ENCODE measurements at regions not wholly inside any gene's neighbourhood (a gene's known extent, or its start where the extent isn't known, plus 50 kb on each side); places are given as distances from the start of the nearest gene placed in this dataset.
"Not testable (repeated sequence)": the region's sequence is repeated elsewhere in the genome, so short reads cannot be mapped to it uniquely, and the experiment has no call there.

DNA sequence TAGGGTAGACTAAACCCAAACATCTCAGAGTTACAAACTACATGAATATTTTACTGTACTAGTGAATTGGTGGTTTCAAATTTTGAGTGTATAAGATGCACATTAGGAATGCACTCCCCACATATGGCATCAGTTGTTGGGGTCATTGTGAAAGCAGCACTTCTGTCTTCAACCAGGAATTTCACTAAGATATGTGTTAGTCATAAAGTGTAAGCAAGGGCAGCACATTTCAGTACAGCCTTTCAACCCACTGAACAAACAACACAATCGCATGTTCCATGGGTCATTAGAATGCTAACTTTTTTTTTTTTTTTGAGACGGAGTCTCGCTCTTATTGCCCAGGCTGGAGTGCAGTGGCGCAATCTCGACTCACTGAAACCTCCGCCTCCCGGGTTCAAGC is 164.1 kb upstream of the MAP2 start:
- TF ChIP-seq, protein P1, sequence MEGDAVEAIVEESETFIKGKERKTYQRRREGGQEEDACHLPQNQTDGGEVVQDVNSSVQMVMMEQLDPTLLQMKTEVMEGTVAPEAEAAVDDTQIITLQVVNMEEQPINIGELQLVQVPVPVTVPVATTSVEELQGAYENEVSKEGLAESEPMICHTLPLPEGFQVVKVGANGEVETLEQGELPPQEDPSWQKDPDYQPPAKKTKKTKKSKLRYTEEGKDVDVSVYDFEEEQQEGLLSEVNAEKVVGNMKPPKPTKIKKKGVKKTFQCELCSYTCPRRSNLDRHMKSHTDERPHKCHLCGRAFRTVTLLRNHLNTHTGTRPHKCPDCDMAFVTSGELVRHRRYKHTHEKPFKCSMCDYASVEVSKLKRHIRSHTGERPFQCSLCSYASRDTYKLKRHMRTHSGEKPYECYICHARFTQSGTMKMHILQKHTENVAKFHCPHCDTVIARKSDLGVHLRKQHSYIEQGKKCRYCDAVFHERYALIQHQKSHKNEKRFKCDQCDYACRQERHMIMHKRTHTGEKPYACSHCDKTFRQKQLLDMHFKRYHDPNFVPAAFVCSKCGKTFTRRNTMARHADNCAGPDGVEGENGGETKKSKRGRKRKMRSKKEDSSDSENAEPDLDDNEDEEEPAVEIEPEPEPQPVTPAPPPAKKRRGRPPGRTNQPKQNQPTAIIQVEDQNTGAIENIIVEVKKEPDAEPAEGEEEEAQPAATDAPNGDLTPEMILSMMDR (IDR thresholded peaks at IDR 0.05; ENCODE audit: low read depth, low read length) = no peak
- H3K4me3 ChIP-seq (ENCODE audit: low read depth, low read length) = no peak overlapping the region

DNA sequence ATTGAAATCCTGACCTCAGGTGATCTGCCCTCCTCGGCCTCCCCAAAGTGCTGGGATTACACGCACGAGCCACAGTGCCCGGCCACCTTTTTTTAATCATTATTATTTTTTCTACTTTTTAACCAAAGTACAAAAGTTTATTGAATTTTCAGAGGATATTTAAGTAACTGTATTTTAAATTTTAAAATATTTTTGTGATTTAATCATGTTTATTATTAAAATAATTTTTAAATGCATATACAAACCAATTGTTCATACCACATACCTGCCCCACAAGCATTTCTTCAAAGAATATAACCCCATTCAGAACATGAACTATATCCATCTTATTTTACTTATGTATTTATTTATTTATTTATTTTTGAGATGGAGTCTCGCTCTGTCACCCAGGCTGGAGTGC is 163.6 kb upstream of the MAP2 start:
- TF ChIP-seq, protein P1 (IDR thresholded peaks at IDR 0.05; ENCODE audit: low read depth, low read length) = no peak
- H3K4me3 ChIP-seq (ENCODE audit: low read depth, low read length) = no peak overlapping the region

DNA sequence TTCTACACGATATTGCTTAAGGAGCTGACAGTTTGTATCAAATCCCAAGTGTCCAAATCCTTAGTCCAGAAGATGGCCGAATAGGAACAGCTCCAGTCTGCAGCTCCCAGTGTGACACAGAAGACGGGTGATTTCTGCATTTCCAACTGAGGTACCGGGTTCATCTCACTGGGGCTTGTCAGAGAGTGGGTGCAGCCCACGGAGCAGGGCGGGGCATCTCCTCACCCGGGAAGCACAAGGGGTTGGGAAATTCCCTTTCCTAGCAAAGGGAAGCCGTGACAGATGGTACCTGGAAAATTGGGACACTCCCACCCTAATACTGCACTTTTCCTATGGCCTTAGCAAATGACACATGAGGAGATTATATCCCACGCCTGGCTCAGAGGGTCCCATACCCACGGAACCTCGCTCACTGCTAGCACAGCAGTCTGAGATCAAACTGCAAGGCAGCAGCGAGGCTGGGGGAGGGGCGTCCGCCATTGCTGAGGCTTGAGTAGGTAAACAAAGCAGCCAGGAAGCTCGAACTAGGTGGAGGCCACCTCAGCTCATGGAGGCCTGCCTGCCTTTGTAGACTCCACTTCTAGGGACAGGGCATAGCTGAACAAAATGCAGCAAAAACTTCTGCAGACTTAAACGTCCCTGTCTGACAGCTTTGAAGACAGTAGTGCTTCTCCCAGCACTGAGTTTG is 162.3 kb upstream of the MAP2 start:
- not testable (repeated sequence) for H3K4me3 ChIP-seq (ENCODE audit: low read depth, low read length)

GRCh38 chr2:209269024-209269423 is 154.8 kb upstream of the MAP2 start:
- TF ChIP-seq, protein P1 (IDR thresholded peaks at IDR 0.05; ENCODE audit: low read depth, low read length) = no peak

DNA sequence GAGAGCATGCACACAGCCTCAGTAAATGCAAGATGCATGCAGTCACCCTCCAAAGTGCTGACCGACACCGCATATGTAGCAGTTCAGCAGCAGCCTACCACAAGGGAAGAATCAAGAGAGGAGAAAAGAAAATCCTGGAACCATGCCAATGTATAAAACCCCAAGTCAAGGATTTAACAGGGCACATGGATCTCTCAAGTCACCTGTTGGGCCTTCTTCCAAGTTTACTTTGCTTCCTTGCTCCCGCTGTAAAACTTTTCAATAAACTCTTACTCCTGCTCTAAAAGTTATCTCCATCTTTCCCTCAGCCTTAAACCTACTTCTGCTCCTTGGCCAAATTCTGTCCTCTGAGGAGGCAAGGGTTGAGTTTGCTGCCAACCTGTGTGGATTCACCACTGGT is 147.8 kb upstream of the MAP2 start:
- TF ChIP-seq, protein P1 (IDR thresholded peaks at IDR 0.05; ENCODE audit: low read depth, low read length) = no peak
- H3K4me3 ChIP-seq (ENCODE audit: low read depth, low read length) = no peak overlapping the region

More at GRCh38 chr2:209269024-209269423, 154.8 kb upstream of the MAP2 start:
- H3K4me3 ChIP-seq (ENCODE audit: low read depth, low read length) = no peak overlapping the region

DNA sequence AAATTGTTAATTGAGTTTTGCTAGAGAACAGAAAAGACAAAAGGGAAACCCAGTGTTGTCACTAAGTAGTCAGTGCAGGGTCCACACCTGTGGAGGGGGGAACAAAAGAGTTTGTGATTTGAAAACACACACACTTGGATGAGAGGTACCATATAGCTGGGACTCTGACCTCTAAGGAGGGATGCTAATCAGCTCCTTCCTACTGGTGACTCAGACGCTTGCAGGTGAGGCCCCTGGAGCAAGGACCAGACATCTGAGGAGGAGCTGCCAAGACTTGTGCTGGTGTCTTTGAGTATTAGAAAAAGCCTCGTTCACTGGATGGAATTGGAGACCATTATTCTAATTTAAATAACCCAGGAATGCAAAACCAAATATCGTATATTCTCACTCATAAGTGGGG is 146.4 kb upstream of the MAP2 start:
- TF ChIP-seq, protein P1 (IDR thresholded peaks at IDR 0.05; ENCODE audit: low read depth, low read length) = no peak

DNA sequence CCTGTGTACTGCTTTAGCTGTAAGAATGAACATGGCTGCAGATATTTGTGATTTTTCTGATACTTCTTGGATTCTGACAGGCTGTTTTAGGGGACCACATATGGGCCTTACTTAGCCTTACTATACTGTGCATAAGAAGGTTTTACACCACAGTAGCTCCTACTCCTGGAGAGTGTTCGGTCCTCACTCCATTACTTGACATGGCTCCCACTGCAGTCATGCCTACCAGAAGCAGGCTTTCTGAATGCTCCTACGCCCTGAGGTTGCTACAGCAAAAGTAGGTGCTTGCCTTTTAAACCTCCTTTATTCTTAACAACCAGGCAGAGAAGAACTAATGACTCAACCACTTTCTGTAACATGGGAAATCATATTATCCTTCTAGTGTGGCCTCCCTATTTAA is 125.2 kb upstream of the MAP2 start:
- TF ChIP-seq, protein P1 (IDR thresholded peaks at IDR 0.05; ENCODE audit: low read depth, low read length) = no peak
- no peak overlapping the region for H3K4me3 ChIP-seq (ENCODE audit: low read depth, low read length)

More for the DNA sequence above, 146.4 kb upstream of the MAP2 start:
- H3K4me3 ChIP-seq (ENCODE audit: low read depth, low read length) = no peak overlapping the region

DNA sequence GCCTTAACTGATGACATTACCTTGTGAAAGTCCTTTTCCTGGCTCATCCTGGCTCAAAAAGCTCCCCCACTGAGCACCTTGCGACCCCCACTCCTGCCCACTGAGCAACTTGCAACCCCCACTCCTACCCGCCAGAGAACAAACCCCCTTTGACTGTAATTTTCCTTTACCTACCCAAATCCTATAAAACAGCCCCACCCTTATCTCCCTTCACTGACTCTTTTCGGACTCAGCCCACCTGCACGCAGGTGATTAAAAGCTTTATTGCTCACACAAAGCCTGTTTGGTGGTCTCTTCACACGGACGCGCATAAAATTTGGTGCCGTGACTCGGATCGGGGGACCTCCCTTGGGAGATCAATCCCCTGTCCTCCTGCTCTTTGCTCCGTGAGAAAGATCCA is 124.4 kb upstream of the MAP2 start:
- not testable (repeated sequence) for H3K4me3 ChIP-seq (ENCODE audit: low read depth, low read length)

GRCh38 chr2:209300766-209301165 is 123.1 kb upstream of the MAP2 start:
- H3K4me3 ChIP-seq (ENCODE audit: low read depth, low read length) = not testable (repeated sequence)

All from WI38 (cell line).